PC-9 (cell line): ENCODE measurements at regions not wholly inside any gene's neighbourhood (a gene's known extent, or its start where the extent isn't known, plus 50 kb on each side); places are given as distances from the start of the nearest gene placed in this dataset.

ENCODE experiments used
- CTCF ChIP-seq: fragments of 200-600 bp; sonication (generic); conservative IDR thresholded peaks from 2 replicates; pipeline ENCODE4 v1.6.1; 2017; ENCODE audit warnings: mixed run types, antibody characterized with exemption, mild to moderate bottlenecking, moderate library complexity
- EZH2 ChIP-seq: fragments of 200-600 bp; sonication (generic); IDR thresholded peaks from 2 replicates; pipeline ENCODE4 v1.8.0; 2017; ENCODE audit warnings: antibody characterized with exemption, low read depth

GRCh38 chr10:123316776-123317175, 162.6 kb downstream of the BUB3 start:
- TF ChIP-seq CTCF = no peak
- no peak for TF ChIP-seq EZH2
